Breast epithelium (tissue), 3 donors: ENCODE measurements at regions not wholly inside any gene's neighbourhood (a gene's known extent, or its start where the extent isn't known, plus 50 kb on each side); places are given as distances from the start of the nearest gene placed in this dataset.

Experiments used
- CTCF ChIP-seq, 3 donors: fragments of 450-650 bp; IDR thresholded peaks; one replicate each; pipeline ENCODE4 v1.5.1; 2016 to 2017; ENCODE audit warnings: antibody characterized with exemption in 3 of 3, mild to moderate bottlenecking in 3 of 3, moderate library complexity in 3 of 3
- POLR2AphosphoS5 ChIP-seq, 3 donors: sonication (generic); formaldehyde crosslinking; IDR thresholded peaks; one replicate each; pipeline ENCODE4 v1.6.1; 2017; ENCODE audit warnings: antibody characterized with exemption in 3 of 3

GRCh38 chr2:65598264-65598663, 165.9 kb upstream of the SPRED2 start:
- TF ChIP-seq POLR2AphosphoS5 (IDR thresholded peaks at IDR 0.05), result no peak
- TF ChIP-seq CTCF (IDR thresholded peaks at IDR 0.05), result no peak
